ENCODE measurements at regions not wholly inside any gene's neighbourhood (a gene's known extent, or its start where the extent isn't known, plus 50 kb on each side); places are given as distances from the start of the nearest gene placed in this dataset.

DNA sequence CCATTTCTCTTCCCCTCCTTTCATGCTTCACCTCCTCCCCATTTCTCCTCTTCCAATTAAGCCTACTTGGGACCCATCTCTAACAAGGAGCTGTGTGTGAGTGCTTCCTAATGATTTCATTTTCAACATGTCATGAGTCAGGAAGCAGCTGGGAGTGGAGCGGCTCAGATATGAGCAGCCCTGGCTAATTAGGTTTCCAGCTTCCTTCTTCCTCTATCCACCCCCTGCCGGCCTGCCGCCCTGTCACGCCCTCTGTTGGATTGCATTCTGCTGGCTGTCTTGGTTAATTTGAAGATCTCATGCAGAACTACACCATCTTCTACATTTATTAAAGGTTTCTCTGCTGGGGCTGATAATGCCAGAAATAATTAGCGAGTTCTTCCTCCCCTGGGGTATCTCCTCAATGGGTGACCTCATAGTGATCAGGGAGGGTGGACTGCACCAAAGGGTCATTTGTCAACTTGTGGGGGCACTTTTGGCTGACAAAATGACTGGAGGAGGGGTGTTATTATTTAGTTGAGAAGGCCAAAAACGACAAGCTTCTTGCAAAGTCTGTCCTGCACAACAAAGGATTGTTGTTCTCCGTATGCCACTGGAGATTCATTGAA is 300.9 kb upstream of the SRRM4 start:
- Histone ChIP-seq H3K27ac (no peak overlapping the region), H3K9me3 (no peaks in the 10 kb centered on the region), H3K4me3 (replicated peaks in 1 of 3) (no peak overlapping the region), H3K4me1 (no peaks in the 10 kb centered on the region), H3K36me3 (no peaks in the 10 kb centered on the region), H3K27me3 (no peaks in the 10 kb centered on the region)
- WGBS, 2 donors = 31 to 46% methylated on average over 7 of the region's 7 CpGs
- intact Hi-C loops (cut with DNase I) = no loop called here
- TF ChIP-seq, protein P1, sequence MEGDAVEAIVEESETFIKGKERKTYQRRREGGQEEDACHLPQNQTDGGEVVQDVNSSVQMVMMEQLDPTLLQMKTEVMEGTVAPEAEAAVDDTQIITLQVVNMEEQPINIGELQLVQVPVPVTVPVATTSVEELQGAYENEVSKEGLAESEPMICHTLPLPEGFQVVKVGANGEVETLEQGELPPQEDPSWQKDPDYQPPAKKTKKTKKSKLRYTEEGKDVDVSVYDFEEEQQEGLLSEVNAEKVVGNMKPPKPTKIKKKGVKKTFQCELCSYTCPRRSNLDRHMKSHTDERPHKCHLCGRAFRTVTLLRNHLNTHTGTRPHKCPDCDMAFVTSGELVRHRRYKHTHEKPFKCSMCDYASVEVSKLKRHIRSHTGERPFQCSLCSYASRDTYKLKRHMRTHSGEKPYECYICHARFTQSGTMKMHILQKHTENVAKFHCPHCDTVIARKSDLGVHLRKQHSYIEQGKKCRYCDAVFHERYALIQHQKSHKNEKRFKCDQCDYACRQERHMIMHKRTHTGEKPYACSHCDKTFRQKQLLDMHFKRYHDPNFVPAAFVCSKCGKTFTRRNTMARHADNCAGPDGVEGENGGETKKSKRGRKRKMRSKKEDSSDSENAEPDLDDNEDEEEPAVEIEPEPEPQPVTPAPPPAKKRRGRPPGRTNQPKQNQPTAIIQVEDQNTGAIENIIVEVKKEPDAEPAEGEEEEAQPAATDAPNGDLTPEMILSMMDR (IDR thresholded peaks at IDR 0.05) = no peak
- TF ChIP-seq POLR2A (IDR thresholded peaks at IDR 0.05) = no peak
- DNase-seq = no peak

DNA sequence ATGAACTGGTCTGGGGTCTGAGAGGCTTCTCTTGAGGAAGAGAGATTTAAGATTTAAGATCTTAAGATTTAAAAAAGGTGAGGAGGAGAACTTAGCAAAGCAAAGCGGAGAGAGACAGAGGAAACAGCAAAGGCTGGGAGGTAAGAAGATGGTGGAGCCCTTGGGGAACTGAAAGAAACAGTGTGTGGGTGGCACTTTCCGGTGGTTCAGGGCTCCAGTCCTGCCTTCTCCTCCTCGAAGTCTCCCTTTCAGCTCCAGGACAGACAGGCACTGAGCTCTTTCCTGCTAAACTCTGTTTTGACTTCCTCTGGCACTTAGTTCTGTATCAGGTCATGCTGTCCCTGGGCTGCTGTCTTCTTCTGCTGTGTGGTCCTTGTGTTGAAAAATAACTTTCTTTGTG is 298.7 kb upstream of the SRRM4 start:
- WGBS, 2 donors = 37 to 56% methylated on average over 3 of the region's 3 CpGs
- TF ChIP-seq, protein P1 (IDR thresholded peaks at IDR 0.05) = no peak
- TF ChIP-seq POLR2A (IDR thresholded peaks at IDR 0.05) = no peak
- intact Hi-C loops (cut with DNase I) = no loop called here
- Histone ChIP-seq H3K27ac (no peak overlapping the region), H3K4me1 (no peaks in the 10 kb centered on the region), H3K9me3 (no peaks in the 10 kb centered on the region), H3K36me3 (no peaks in the 10 kb centered on the region), H3K27me3 (no peaks in the 10 kb centered on the region), H3K4me3 (replicated peaks in 1 of 3) (no peak overlapping the region)
- no peak for DNase-seq

DNA sequence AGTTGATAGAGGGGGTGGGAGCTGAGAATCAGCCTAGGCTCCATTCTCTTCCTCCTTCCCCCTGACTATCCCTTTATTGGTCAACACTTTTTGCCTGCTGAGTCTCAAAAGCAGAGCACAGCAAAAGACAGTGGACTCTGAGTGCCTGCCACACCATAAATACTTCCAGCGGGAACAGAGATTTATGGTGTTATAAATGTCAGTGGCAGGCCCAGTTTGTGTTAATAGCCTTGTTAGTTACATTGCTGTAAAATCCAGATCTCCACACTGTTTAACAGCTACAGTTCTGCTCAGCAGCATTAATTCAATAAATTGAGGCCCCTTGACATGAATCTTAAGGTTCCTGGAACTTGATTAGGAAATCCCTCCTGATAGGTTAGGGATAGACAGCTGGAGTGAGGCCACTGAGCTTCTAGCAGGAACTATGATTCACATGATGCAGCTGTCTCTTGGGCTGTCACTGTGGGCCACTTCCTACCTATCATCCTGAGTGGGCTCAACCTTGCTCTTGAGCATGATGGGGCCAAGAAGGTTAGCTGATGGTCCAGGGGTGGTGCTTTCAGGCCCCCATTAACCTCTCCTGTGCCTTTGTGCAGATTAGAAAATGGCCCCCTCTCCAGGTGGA is 295.2 kb upstream of the SRRM4 start:
- H3K27me3 ChIP-seq = no peaks in the 10 kb centered on the region
- no peaks in the 10 kb centered on the region for H3K4me1 ChIP-seq
- H3K27ac ChIP-seq = no peak overlapping the region
- intact Hi-C loops (cut with DNase I) = no loop called here
- TF ChIP-seq POLR2A (IDR thresholded peaks at IDR 0.05) = no peak
- TF ChIP-seq, protein P1 (IDR thresholded peaks at IDR 0.05) = no peak
- no peaks in the 10 kb centered on the region for H3K9me3 ChIP-seq
- no peak for DNase-seq
- no peak overlapping the region for H3K4me3 ChIP-seq (replicated peaks in 1 of 3)
- no peaks in the 10 kb centered on the region for H3K36me3 ChIP-seq
- 74 to 88% methylated on average over 1 of the region's 1 CpG for WGBS, 2 donors

DNA sequence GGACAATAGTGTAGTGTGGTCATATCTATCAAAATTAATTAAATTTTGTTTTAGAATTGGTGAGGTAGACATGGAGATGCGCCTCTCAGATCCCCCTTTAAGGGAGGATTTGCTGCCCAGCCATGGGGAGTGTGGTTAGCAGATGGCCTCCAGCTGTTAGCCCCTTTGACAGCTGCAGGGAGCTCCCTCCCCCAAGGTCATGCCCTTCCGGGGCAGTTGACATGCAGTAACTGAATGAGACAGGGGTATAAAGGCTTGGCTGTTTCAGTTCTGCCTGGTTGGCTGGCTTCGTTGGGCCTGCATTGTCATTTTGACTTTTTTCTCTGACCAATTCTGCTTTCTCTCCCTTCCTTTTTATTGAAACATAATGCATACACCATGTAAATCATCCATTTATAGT is 291.5 kb upstream of the SRRM4 start:
- Histone ChIP-seq H3K9me3 (no peaks in the 10 kb centered on the region), H3K27ac (no peak overlapping the region), H3K4me1 (no peaks in the 10 kb centered on the region), H3K4me3 (replicated peaks in 1 of 3) (no peak overlapping the region), H3K36me3 (no peaks in the 10 kb centered on the region), H3K27me3 (no peaks in the 10 kb centered on the region)
- intact Hi-C loops (cut with DNase I) = no loop called here
- WGBS, 2 donors = 23 to 34% methylated on average over 3 of the region's 3 CpGs
- no peak for TF ChIP-seq POLR2A (IDR thresholded peaks at IDR 0.05)
- TF ChIP-seq, protein P1 (IDR thresholded peaks at IDR 0.05) = no peak
- no peak for DNase-seq

DNA sequence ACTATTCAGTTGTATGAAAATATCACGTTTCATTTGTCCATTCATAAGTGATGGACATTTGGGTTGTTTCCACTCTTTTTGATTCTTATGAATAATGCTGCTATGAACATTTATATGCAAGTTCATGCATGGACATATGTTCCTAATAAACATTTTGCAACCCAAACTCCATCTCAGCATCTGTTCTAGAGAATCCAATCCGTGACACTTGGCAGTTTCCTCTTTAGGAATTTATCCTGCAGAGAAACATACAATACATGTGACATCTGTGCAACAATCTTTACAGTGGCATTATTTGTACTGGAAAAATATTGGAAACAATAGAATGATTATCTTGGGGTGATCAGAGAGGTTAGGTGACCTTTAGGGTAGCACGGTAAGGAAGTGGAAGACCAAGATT is 290.8 kb upstream of the SRRM4 start:
- intact Hi-C loops (cut with DNase I) = no loop called here
- no peak for TF ChIP-seq POLR2A (IDR thresholded peaks at IDR 0.05)
- TF ChIP-seq, protein P1 (IDR thresholded peaks at IDR 0.05) = no peak
- DNase-seq = no peak
- Histone ChIP-seq H3K27ac (no peak overlapping the region), H3K4me1 (no peaks in the 10 kb centered on the region), H3K9me3 (no peaks in the 10 kb centered on the region), H3K36me3 (no peaks in the 10 kb centered on the region), H3K27me3 (no peaks in the 10 kb centered on the region), H3K4me3 (replicated peaks in 1 of 3) (no peak overlapping the region)
- WGBS, 2 donors = 64 to 82% methylated on average over 3 of the region's 3 CpGs

Measured in thyroid gland (tissue), 4 donors.